Activated gamma-delta T cell (primary cell): ENCODE measurements at regions not wholly inside any gene's neighbourhood (a gene's known extent, or its start where the extent isn't known, plus 50 kb on each side); places are given as distances from the start of the nearest gene placed in this dataset.

Experiments
- DNase-seq: peaks from one replicate; lab custom pipeline; 2025; lab: John Stamatoyannopoulos, UW

- DNase-seq = no peak
Observed at GRCh38 chr1:29868944-29869343, 632.6 kb downstream of the PTPRU start.

- DNase-seq = no peak
Observed at GRCh38 chr1:29868096-29868495, 631.8 kb downstream of the PTPRU start.

GRCh38 chr1:29865051-29865450, 628.7 kb downstream of the PTPRU start:
- no peak for DNase-seq

GRCh38 chr1:29864431-29865022, 628.2 kb downstream of the PTPRU start:
- no peak for DNase-seq

- no peak for DNase-seq
Observed at GRCh38 chr1:29861922-29862321, 625.6 kb downstream of the PTPRU start.

GRCh38 chr1:29861446-29861845, 625.1 kb downstream of the PTPRU start:
- no peak for DNase-seq

GRCh38 chr1:29860681-29861080, 624.4 kb downstream of the PTPRU start:
- DNase-seq = no peak

- DNase-seq = no peak
Observed at GRCh38 chr1:29860056-29860455, 623.7 kb downstream of the PTPRU start.

GRCh38 chr1:29859126-29859525, 622.8 kb downstream of the PTPRU start:
- no peak for DNase-seq

GRCh38 chr1:29858646-29859045, 622.3 kb downstream of the PTPRU start:
- DNase-seq = no peak

- no peak for DNase-seq
Observed at GRCh38 chr1:29856340-29857114, 620.2 kb downstream of the PTPRU start.

GRCh38 chr1:29855561-29856160, 619.3 kb downstream of the PTPRU start:
- no peak for DNase-seq

- no peak for DNase-seq
Observed at GRCh38 chr1:29854700-29855276, 618.5 kb downstream of the PTPRU start.

- DNase-seq = no peak
Observed at GRCh38 chr1:29853716-29854330, 617.5 kb downstream of the PTPRU start.

GRCh38 chr1:29852248-29852647, 615.9 kb downstream of the PTPRU start:
- DNase-seq = no peak

- no peak for DNase-seq
Observed at GRCh38 chr1:29851691-29852090, 615.4 kb downstream of the PTPRU start.

- no peak for DNase-seq
Observed at GRCh38 chr1:29849991-29850757, 613.9 kb downstream of the PTPRU start.

- no peak for DNase-seq
Observed at GRCh38 chr1:29849038-29849750, 612.9 kb downstream of the PTPRU start.

GRCh38 chr1:29845910-29846309, 609.6 kb downstream of the PTPRU start:
- DNase-seq = no peak

- no peak for DNase-seq
Observed at GRCh38 chr1:29842130-29842529, 605.8 kb downstream of the PTPRU start.

GRCh38 chr1:29839726-29840125, 603.4 kb downstream of the PTPRU start:
- DNase-seq = no peak
